ENCODE measurements at regions not wholly inside any gene's neighbourhood (a gene's known extent, or its start where the extent isn't known, plus 50 kb on each side); places are given as distances from the start of the nearest gene placed in this dataset.

GRCh38 chr17:36748272-36748671, 146.9 kb downstream of the MRM1 start:
- no peak overlapping the region for H3K4me3 ChIP-seq (ENCODE audit: low read depth, low read length)
- DNase-seq (ENCODE audit: low read depth) = no peak

GRCh38 chr17:36749493-36749892, 148.1 kb downstream of the MRM1 start:
- no peak overlapping the region for H3K4me3 ChIP-seq (ENCODE audit: low read depth, low read length)
- DNase-seq (ENCODE audit: low read depth) = no peak

GRCh38 chr17:36750316-36750885, 149.0 kb downstream of the MRM1 start:
- DNase-seq (ENCODE audit: low read depth) = no peak
- H3K4me3 ChIP-seq (ENCODE audit: low read depth, low read length) = no peak overlapping the region

- DNase-seq (ENCODE audit: low read depth) = no peak
- no peak overlapping the region for H3K4me3 ChIP-seq (ENCODE audit: low read depth, low read length)
Measured at GRCh38 chr17:36752096-36752888, 150.9 kb downstream of the MRM1 start.

- H3K4me3 ChIP-seq (ENCODE audit: low read depth, low read length) = no peak overlapping the region
- no peak for DNase-seq (ENCODE audit: low read depth)
Measured at GRCh38 chr17:36755586-36755985, 154.2 kb downstream of the MRM1 start.

- no peak overlapping the region for H3K4me3 ChIP-seq (ENCODE audit: low read depth, low read length)
- DNase-seq (ENCODE audit: low read depth) = no peak
Measured at GRCh38 chr17:36756695-36757094, 155.3 kb downstream of the MRM1 start.

GRCh38 chr17:36760425-36760824, 159.0 kb downstream of the MRM1 start:
- no peak for DNase-seq (ENCODE audit: low read depth)
- H3K4me3 ChIP-seq (ENCODE audit: low read depth, low read length) = no peak overlapping the region

- no peak overlapping the region for H3K4me3 ChIP-seq (ENCODE audit: low read depth, low read length)
- DNase-seq (ENCODE audit: low read depth) = no peak
Measured at GRCh38 chr17:36761203-36761950, 160.0 kb downstream of the MRM1 start.

GRCh38 chr17:36765436-36766043, 164.2 kb downstream of the MRM1 start:
- no peak for DNase-seq (ENCODE audit: low read depth)
- H3K4me3 ChIP-seq (ENCODE audit: low read depth, low read length) = no peak overlapping the region

GRCh38 chr17:36768394-36768793, 167.0 kb downstream of the MRM1 start:
- no peak overlapping the region for H3K4me3 ChIP-seq (ENCODE audit: low read depth, low read length)
- DNase-seq (ENCODE audit: low read depth) = no peak

GRCh38 chr17:36773039-36773438, 164.2 kb upstream of the LHX1 start:
- no peak overlapping the region for H3K4me3 ChIP-seq (ENCODE audit: low read depth, low read length)
- no peak for DNase-seq (ENCODE audit: low read depth)

GRCh38 chr17:36777118-36777517, 160.2 kb upstream of the LHX1 start:
- H3K4me3 ChIP-seq (ENCODE audit: low read depth, low read length) = no peak overlapping the region
- no peak for DNase-seq (ENCODE audit: low read depth)

- DNase-seq (ENCODE audit: low read depth) = no peak
- no peak overlapping the region for H3K4me3 ChIP-seq (ENCODE audit: low read depth, low read length)
Measured at GRCh38 chr17:36778448-36778847, 158.8 kb upstream of the LHX1 start.

- no peak overlapping the region for H3K4me3 ChIP-seq (ENCODE audit: low read depth, low read length)
- no peak for DNase-seq (ENCODE audit: low read depth)
Measured at GRCh38 chr17:36779550-36779949, 157.7 kb upstream of the LHX1 start.

GRCh38 chr17:36784633-36785032, 152.6 kb upstream of the LHX1 start:
- no peak overlapping the region for H3K4me3 ChIP-seq (ENCODE audit: low read depth, low read length)
- DNase-seq (ENCODE audit: low read depth) = no peak

GRCh38 chr17:36786867-36787266, 150.4 kb upstream of the LHX1 start:
- no peak for DNase-seq (ENCODE audit: low read depth)
- H3K4me3 ChIP-seq (ENCODE audit: low read depth, low read length) = no peak overlapping the region

GRCh38 chr17:36791150-36791941, 145.9 kb upstream of the LHX1 start:
- H3K4me3 ChIP-seq (ENCODE audit: low read depth, low read length) = no peak overlapping the region
- no peak for DNase-seq (ENCODE audit: low read depth)

GRCh38 chr17:36791942-36792475, 145.3 kb upstream of the LHX1 start:
- H3K4me3 ChIP-seq (ENCODE audit: low read depth, low read length) = no peak overlapping the region
- no peak for DNase-seq (ENCODE audit: low read depth)

- no peak overlapping the region for H3K4me3 ChIP-seq (ENCODE audit: low read depth, low read length)
- DNase-seq (ENCODE audit: low read depth) = no peak
Measured at GRCh38 chr17:36792849-36793248, 144.4 kb upstream of the LHX1 start.
